PC-3 (cell line): ENCODE measurements at regions not wholly inside any gene's neighbourhood (a gene's known extent, or its start where the extent isn't known, plus 50 kb on each side); places are given as distances from the start of the nearest gene placed in this dataset.

Source experiments
- EZH2 ChIP-seq: fragments of 300-600 bp; sonication (generic); IDR thresholded peaks from one replicate; pipeline ENCODE4 v1.6.1; 2017; ENCODE audit warnings: antibody characterized with exemption, mild to moderate bottlenecking, low read length; ENCODE audit not compliant: unreplicated experiment
- EZH2phosphoT487 ChIP-seq: fragments of 300-600 bp; sonication (generic); IDR thresholded peaks from 2 replicates; pipeline ENCODE4 v1.6.1; 2018; ENCODE audit warnings: mild to moderate bottlenecking, antibody characterized with exemption, low read length, borderline replicate concordance

DNA sequence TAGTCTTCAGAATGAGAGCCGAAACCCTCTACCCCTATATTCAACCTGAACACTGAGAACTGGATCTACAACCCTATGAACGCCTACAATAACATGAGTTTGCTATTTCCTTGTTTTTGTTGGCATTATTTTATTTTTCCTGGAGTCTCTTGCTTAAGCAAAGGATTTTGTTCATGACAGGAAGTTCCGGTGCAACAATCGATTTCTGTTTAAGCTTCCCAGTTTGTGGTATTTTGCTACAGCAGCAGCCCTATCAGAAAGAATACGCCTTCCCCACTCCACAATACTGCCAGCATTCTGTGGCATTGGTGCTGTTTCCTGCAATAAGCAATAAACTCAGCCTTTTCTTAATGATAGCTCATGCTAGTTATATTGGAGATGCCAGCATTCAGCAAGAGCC lies 60.9 kb downstream of the NPY5R start:
- TF ChIP-seq EZH2 = no peak
- TF ChIP-seq EZH2phosphoT487 = no peak
